Psoas muscle (tissue), 7 donors: ENCODE measurements at regions not wholly inside any gene's neighbourhood (a gene's known extent, or its start where the extent isn't known, plus 50 kb on each side); places are given as distances from the start of the nearest gene placed in this dataset.

Experiments
- ATAC-seq, 4 donors: fragments of 200-7000 bp; cut with Tn5 transposase; one replicate each; pipeline ENCODE4 v1.9.1; 2020; ENCODE audit warnings: moderate library complexity in 3 of 4, mild to moderate bottlenecking in 2 of 4
- DNase-seq, 2 donors: peaks; one replicate each; pipeline ENCODE4 v3.0.0-alpha.2; 2020
- H3K27ac ChIP-seq: fragments of 200-600 bp; one replicate; pipeline ENCODE4 v1.8.0; 2022
- H3K27me3 ChIP-seq, 3 donors: fragments of 200-600 bp in 1 of 3; one replicate each; pipeline versions ENCODE4 v1.6.1 to v1.8.0; 2013 to 2022; ENCODE audit warnings: low read length in 2 of 3, mild to moderate bottlenecking in 2 of 3, moderate library complexity in 1 of 3; ENCODE audit not compliant: insufficient read depth in 3 of 3
- H3K36me3 ChIP-seq, 2 donors: fragments of 200-600 bp in 1 of 2; one replicate each; pipeline versions ENCODE4 v1.6.1 to v1.8.0; 2013 to 2022; ENCODE audit warnings: low read depth in 1 of 2, mild to moderate bottlenecking in 1 of 2, moderate library complexity in 1 of 2; ENCODE audit not compliant: insufficient read depth in 1 of 2
- H3K4me1 ChIP-seq: fragments of 200-600 bp; one replicate; pipeline ENCODE4 v1.8.0; 2022
- H3K4me3 ChIP-seq: fragments of 200-600 bp; one replicate; pipeline ENCODE4 v1.8.0; 2022; ENCODE audit warnings: mild to moderate bottlenecking
- H3K9me3 ChIP-seq: fragments of 200-600 bp; one replicate; pipeline ENCODE4 v1.8.0; 2022
- WGBS, 3 donors: extraction: QIAGEN DNeasy Blood & Tissue Kit; methylation state at CpG; one replicate each; pipeline versions ENCODE4 v1.1.6 to v1.1.7; 2013; 5-methylcytosine and 5-hydroxymethylcytosine counted together
- intact Hi-C, 2 donors: fragments of 100-400 bp; cut with DNase I; formaldehyde crosslinking; loops; one replicate each; pipeline versions ENCODE4 v1.11.0 to v1.14.2; 2022
- TF ChIP-seq, protein P1 (sequence below): fragments of 200-600 bp; IDR thresholded peaks from one replicate; pipeline ENCODE4 v1.8.0; 2022; ENCODE audit warnings: antibody characterized with exemption
- donor health status: healthy with polysubstance abuse.
- donor health status: DM: no; HTN: no; CAD: no; lungs with moderate emphysema.
- donor health status: Bipolar disorder and iron deficiency.
- donor health status: healthy.
- donor health status: DM: yes; HTN: yes; CAD: no.
- donor health status: DM: no; HTN: no; CAD: no.
- donor health status: DM: yes; HTN: yes; CAD: no.

DNA sequence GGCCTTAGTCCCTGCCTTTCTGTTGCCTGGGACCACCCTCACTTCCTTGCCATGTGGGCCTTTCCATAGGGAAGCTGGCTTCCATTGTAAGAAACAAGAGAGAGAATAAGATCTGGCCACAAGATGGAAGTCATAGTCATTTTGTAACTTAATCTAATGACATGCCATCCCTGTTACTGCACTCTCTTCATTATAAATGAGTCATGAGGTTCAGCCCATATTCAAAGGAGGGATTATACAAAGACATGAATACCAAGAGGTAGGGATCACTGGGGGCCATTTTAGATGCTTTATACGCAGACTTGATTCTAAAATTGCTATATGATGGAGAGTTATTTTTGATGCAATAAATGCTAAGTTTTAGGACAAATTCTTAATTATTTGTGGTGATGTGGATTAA, 75.2 kb upstream of the CELF2 start:
- no peak overlapping the region for H3K4me3 ChIP-seq
- no peaks in the 10 kb centered on the region for H3K9me3 ChIP-seq
- no peaks in the 10 kb centered on the region for H3K4me1 ChIP-seq
- 77 to 92% (median 83%) methylated on average over 1 of the region's 1 CpG for WGBS, 3 donors
- no peaks in the 10 kb centered on the region for H3K36me3 ChIP-seq
- ATAC-seq (peak in 2 of 4 donors; percentile 63 to 78), DNase-seq (no peak)
- intact Hi-C loops = no loop called here
- TF ChIP-seq, protein P1, sequence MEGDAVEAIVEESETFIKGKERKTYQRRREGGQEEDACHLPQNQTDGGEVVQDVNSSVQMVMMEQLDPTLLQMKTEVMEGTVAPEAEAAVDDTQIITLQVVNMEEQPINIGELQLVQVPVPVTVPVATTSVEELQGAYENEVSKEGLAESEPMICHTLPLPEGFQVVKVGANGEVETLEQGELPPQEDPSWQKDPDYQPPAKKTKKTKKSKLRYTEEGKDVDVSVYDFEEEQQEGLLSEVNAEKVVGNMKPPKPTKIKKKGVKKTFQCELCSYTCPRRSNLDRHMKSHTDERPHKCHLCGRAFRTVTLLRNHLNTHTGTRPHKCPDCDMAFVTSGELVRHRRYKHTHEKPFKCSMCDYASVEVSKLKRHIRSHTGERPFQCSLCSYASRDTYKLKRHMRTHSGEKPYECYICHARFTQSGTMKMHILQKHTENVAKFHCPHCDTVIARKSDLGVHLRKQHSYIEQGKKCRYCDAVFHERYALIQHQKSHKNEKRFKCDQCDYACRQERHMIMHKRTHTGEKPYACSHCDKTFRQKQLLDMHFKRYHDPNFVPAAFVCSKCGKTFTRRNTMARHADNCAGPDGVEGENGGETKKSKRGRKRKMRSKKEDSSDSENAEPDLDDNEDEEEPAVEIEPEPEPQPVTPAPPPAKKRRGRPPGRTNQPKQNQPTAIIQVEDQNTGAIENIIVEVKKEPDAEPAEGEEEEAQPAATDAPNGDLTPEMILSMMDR = no peak
- no peaks in the 10 kb centered on the region for H3K27me3 ChIP-seq
- H3K27ac ChIP-seq = no peak overlapping the region

DNA sequence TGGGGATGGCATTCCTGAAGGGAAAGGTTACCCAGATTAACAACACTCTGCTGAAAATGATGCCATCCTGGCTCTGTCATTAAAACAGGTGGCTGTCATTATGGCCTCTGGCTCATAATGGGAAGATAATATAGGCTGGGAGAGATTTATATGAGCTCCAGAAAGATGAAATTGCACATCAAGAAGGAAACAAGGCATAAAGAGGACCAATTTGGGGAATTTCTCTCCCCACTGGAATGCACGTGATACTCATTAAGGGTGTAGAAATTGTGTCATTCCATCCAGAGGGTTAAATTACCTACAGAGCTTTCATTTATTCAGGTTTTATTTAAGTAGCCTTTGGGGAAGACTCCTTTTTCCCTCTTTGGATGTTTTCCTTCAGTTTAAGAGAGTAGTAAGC, 71.6 kb upstream of the CELF2 start:
- 69 to 92% (median 80%) methylated on average over 1 of the region's 1 CpG for WGBS, 3 donors
- Histone ChIP-seq H3K4me3 (no peak overlapping the region), H3K27me3 (no peaks in the 10 kb centered on the region), H3K4me1 (no peaks in the 10 kb centered on the region), H3K9me3 (no peaks in the 10 kb centered on the region), H3K27ac (no peak overlapping the region), H3K36me3 (no peaks in the 10 kb centered on the region)
- intact Hi-C loops = no loop called here
- ATAC-seq (peak in 1 of 4 donors; percentile 20), DNase-seq (no peak)
- TF ChIP-seq, protein P1 = no peak

DNA sequence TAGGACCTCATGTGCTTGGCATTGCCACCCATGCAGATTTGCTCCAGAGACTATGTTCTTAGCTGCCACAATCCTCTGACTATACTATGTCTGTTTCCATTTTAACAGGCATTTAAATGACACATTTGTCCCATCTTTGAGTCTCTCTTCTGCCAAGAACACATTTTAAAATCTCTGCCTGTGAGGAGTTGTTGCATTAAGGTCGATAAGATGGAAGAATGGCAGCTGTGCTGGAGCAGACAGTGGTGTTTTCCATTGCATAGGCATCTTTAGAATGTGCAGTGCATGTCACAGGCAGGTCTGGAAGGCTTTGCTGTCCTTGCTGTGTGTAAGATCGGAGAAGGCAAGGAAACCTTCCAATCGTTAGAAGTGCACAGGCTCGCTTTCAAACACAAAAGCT, 70.9 kb upstream of the CELF2 start:
- 30 to 32% (median 31%) methylated on average over 4 of the region's 4 CpGs for WGBS, 3 donors
- DNase-seq (no peak), ATAC-seq (no peak)
- Histone ChIP-seq H3K4me3 (no peak overlapping the region), H3K27me3 (no peaks in the 10 kb centered on the region), H3K27ac (no peak overlapping the region), H3K9me3 (no peaks in the 10 kb centered on the region), H3K4me1 (no peaks in the 10 kb centered on the region), H3K36me3 (no peaks in the 10 kb centered on the region)
- intact Hi-C loops = no loop called here
- TF ChIP-seq, protein P1 = no peak

DNA sequence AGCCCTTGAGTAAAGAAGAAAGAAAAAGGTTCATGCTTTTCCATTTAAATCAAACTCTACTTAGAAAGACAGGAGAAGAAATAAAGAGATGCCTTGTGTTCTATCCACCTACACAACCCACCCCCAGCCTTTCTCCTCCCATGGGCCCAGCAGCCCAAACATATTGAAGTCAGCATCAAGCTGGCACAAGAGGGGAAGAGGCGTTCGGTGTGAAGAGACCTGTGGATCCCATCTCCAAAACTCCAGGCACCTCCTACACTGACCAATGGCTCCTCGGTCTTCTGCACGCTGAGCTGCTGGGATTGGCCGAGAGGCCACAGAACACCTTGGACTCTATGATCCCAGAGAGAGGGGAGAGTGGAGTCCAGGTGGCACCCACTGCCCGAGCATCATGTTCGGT, 66.0 kb upstream of the CELF2 start:
- 95 to 97% (median 97%) methylated on average over 7 of the region's 7 CpGs for WGBS, 3 donors
- H3K27me3 ChIP-seq = no peaks in the 10 kb centered on the region

DNA sequence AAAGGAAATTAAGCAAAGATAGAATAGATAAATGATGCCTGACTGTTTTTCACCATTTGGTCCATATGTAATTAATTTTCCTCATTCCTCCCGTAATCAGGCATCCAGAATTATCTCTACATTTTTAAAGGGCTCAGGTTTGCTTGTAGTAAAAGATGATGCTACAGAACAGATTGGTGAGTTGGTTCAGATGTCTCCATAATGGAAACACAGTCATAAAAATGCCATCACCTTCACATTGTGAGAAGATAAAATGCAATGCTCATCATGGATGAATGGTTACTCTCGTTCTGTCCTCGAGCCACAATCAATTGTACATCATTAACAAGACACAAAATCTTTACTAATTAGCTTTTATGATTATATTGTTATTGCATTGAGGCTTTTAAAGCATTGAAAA, 64.9 kb upstream of the CELF2 start:
- H3K4me3 ChIP-seq = no peak overlapping the region
- no peaks in the 10 kb centered on the region for H3K4me1 ChIP-seq
- no peaks in the 10 kb centered on the region for H3K9me3 ChIP-seq
- H3K36me3 ChIP-seq = no peaks in the 10 kb centered on the region
- TF ChIP-seq, protein P1 = no peak
- ATAC-seq (no peak), DNase-seq (no peak)
- no peaks in the 10 kb centered on the region for H3K27me3 ChIP-seq
- intact Hi-C loops = no loop called here
- H3K27ac ChIP-seq = no peak overlapping the region
- WGBS, 3 donors = 81 to 84% (median 83%) methylated on average over 3 of the region's 3 CpGs

More for the DNA sequence above, 66.0 kb upstream of the CELF2 start:
- Histone ChIP-seq H3K4me1 (no peaks in the 10 kb centered on the region), H3K27ac (no peak overlapping the region), H3K9me3 (no peaks in the 10 kb centered on the region), H3K4me3 (no peak overlapping the region), H3K36me3 (no peaks in the 10 kb centered on the region)
- DNase-seq = no peak
- no peak for ATAC-seq
- intact Hi-C loops = no loop called here
- TF ChIP-seq, protein P1 = no peak
